ENCODE measurements at regions not wholly inside any gene's neighbourhood (a gene's known extent, or its start where the extent isn't known, plus 50 kb on each side); places are given as distances from the start of the nearest gene placed in this dataset.

GRCh38 chr11:16512198-16512898 lies 156.0 kb upstream of the SOX6 start:
- Histone ChIP-seq H3K27me3 (ENCODE audit: insufficient read depth, low read length) (peaks cover 8% of the 10 kb centered on the region; the same call in 1 of the 2 replicates), H3K4me1 (ENCODE audit: control insufficient read depth in 1 of 2, insufficient read depth in 2 of 2, low read length in 2 of 2) (no peaks in the 10 kb centered on the region), H2AFZ (ENCODE audit: low read depth, low read length, poor library complexity, severe bottlenecking) (no peak overlapping the region), H3K36me3 (ENCODE audit: control insufficient read depth in 1 of 2, insufficient read depth in 2 of 2, low read length in 2 of 2) (no peaks in the 10 kb centered on the region), H4K20me1 (ENCODE audit: insufficient read depth) (no peaks in the 10 kb centered on the region; the same call in 1 of the 2 replicates), H3K4me3 (replicated peaks in 1 of 2; ENCODE audit: low read depth in 1 of 2, low read length in 2 of 2) (no peak overlapping the region), H3K9ac (ENCODE audit: low read length) (no peak overlapping the region), H3K27ac (ENCODE audit: low read depth, low read length) (no peak overlapping the region), H3K79me2 (ENCODE audit: insufficient read depth, low read length) (no peaks in the 10 kb centered on the region), H3K4me2 (ENCODE audit: low read length) (no peak overlapping the region), H3K9me3 (ENCODE audit: control insufficient read depth in 1 of 2, insufficient read depth in 1 of 2, low read depth in 1 of 2, low read length in 2 of 2) (no peaks in the 10 kb centered on the region), H3K9me2 (ENCODE audit: insufficient read depth) (no peaks in the 10 kb centered on the region)
- TF ChIP-seq POLR2A (IDR thresholded peaks at IDR 0.05; ENCODE audit: borderline replicate concordance, extremely low read depth, insufficient read depth, insufficient read length) (no peak), RAD21 (IDR thresholded peaks at IDR 0.05; ENCODE audit: low read depth) (no peak), ZFX (IDR thresholded peaks at IDR 0.05) (no peak), REST (IDR thresholded peaks at IDR 0.05; ENCODE audit: low read depth) (no peak), MAX (IDR thresholded peaks at IDR 0.05) (no peak), YY1 (IDR thresholded peaks at IDR 0.05; ENCODE audit: extremely low read depth, insufficient replicate concordance, low read depth, low read length) (no peak), POLR2AphosphoS5 (IDR thresholded peaks at IDR 0.05; ENCODE audit: low read depth, low read length) (no peak), CEBPB (IDR thresholded peaks at IDR 0.05; ENCODE audit: low read depth) (no peak), SIN3A (IDR thresholded peaks at IDR 0.05; ENCODE audit: low read depth) (no peak), ATF3 (IDR thresholded peaks at IDR 0.05) (no peak), EZH2phosphoT487 (IDR thresholded peaks at IDR 0.05; ENCODE audit: borderline replicate concordance) (no peak)
- RAD21 ChIA-PET (ENCODE audit: low non-redundant PET in 1 of 2, low total read pairs in 2 of 2, uncharacterized antibody in 2 of 2, unreplicated experiment in 2 of 2), result no interaction called here
- no peak for DNase-seq (ENCODE audit: low read depth, low spot score)
- no TSS peak for BruUV-seq (replicated peaks)
- POLR2A ChIA-PET, result no interaction called here
- CTCF ChIA-PET, result no interaction called here
- intact Hi-C loops (cut with micrococcal nuclease), result no loop called here
- ATAC-seq, result no peak

All from HCT116 (cell line).